Breast epithelium (tissue), 4 donors: ENCODE measurements at regions not wholly inside any gene's neighbourhood (a gene's known extent, or its start where the extent isn't known, plus 50 kb on each side); places are given as distances from the start of the nearest gene placed in this dataset.

Experiments used
- DNase-seq, 2 donors: peaks; one replicate each; pipeline ENCODE4 v3.0.0-alpha.2; 2019; ENCODE audit warnings: low spot score in 2 of 2
- H3K27ac ChIP-seq, 2 donors: fragments of 200-600 bp; sonication (generic) in 1 of 2; one replicate each; pipeline ENCODE4 v1.5.1; 2016 to 2019; ENCODE audit warnings: mild to moderate bottlenecking in 1 of 2
- H3K27me3 ChIP-seq, 2 donors: fragments of 200-600 bp; sonication (generic) in 1 of 2; one replicate each; pipeline versions ENCODE4 v1.5.1 to v1.6.0; 2017 to 2019; ENCODE audit warnings: control low read depth in 1 of 2, mild to moderate bottlenecking in 1 of 2
- H3K36me3 ChIP-seq: fragments of 200-600 bp; one replicate; pipeline ENCODE4 v1.5.1; 2019
- H3K4me1 ChIP-seq, 2 donors: fragments of 200-600 bp; sonication (generic); one replicate each; pipeline ENCODE4 v1.5.1; 2016 to 2019; ENCODE audit warnings: control low read depth in 1 of 2
- H3K4me3 ChIP-seq, 3 donors: fragments of 200-600 bp; sonication (generic); 1 replicate in 2 of 3; 2 replicates in 1 of 3; pipeline ENCODE4 v1.5.1; 2016 to 2019; ENCODE audit warnings: mild to moderate bottlenecking in 3 of 3, moderate library complexity in 2 of 3
- H3K9me3 ChIP-seq, 2 donors: fragments of 200-600 bp; sonication (generic) in 1 of 2; one replicate each; pipeline ENCODE4 v1.5.1; 2016 to 2019; ENCODE audit warnings: control low read depth in 1 of 2
- CTCF ChIP-seq, 3 donors: fragments of 450-650 bp; IDR thresholded peaks; one replicate each; pipeline ENCODE4 v1.5.1; 2016 to 2017; ENCODE audit warnings: antibody characterized with exemption in 3 of 3, mild to moderate bottlenecking in 3 of 3, moderate library complexity in 3 of 3
- POLR2A ChIP-seq: fragments of 450-650 bp; IDR thresholded peaks from one replicate; pipeline ENCODE4 v1.6.1; 2016; ENCODE audit warnings: antibody characterized with exemption, mild to moderate bottlenecking, moderate library complexity
- POLR2AphosphoS5 ChIP-seq, 3 donors: sonication (generic); formaldehyde crosslinking; IDR thresholded peaks; one replicate each; pipeline ENCODE4 v1.6.1; 2017; ENCODE audit warnings: antibody characterized with exemption in 3 of 3
- intact Hi-C: fragments of 100-400 bp; cut with DNase I; formaldehyde crosslinking; loops from one replicate; pipeline ENCODE4 v1.15.1; 2023; ENCODE audit warnings: low total_unique reads

- H3K4me3 ChIP-seq = no peak overlapping the region
- intact Hi-C loops = no loop called here
- no peak overlapping the region for H3K27ac ChIP-seq
- no peak for TF ChIP-seq CTCF (IDR thresholded peaks at IDR 0.05)
- no peak for TF ChIP-seq POLR2AphosphoS5 (IDR thresholded peaks at IDR 0.05)
- no peak for TF ChIP-seq POLR2A
- H3K27me3 ChIP-seq = no peaks in the 10 kb centered on the region
- H3K36me3 ChIP-seq = no peaks in the 10 kb centered on the region
- H3K4me1 ChIP-seq = no peaks in the 10 kb centered on the region
- H3K9me3 ChIP-seq = no peaks in the 10 kb centered on the region
- no peak for DNase-seq
These were observed 182.8 kb downstream of the ARL4A start for GRCh38 chr7:12870219-12870618.

- Histone ChIP-seq H3K27ac (no peak overlapping the region), H3K27me3 (no peaks in the 10 kb centered on the region), H3K36me3 (no peaks in the 10 kb centered on the region), H3K9me3 (no peaks in the 10 kb centered on the region), H3K4me1 (no peaks in the 10 kb centered on the region), H3K4me3 (no peak overlapping the region)
- intact Hi-C loops = no loop called here
- TF ChIP-seq POLR2AphosphoS5 (IDR thresholded peaks at IDR 0.05) (no peak), CTCF (IDR thresholded peaks at IDR 0.05) (no peak), POLR2A (no peak)
- DNase-seq = no peak
These were observed 185.1 kb downstream of the ARL4A start for GRCh38 chr7:12872487-12872886.

- no peak for DNase-seq
- Histone ChIP-seq H3K36me3 (no peaks in the 10 kb centered on the region), H3K9me3 (no peaks in the 10 kb centered on the region), H3K4me1 (no peaks in the 10 kb centered on the region), H3K4me3 (no peak overlapping the region), H3K27ac (no peak overlapping the region), H3K27me3 (no peaks in the 10 kb centered on the region)
- intact Hi-C loops = no loop called here
- no peak for TF ChIP-seq POLR2AphosphoS5 (IDR thresholded peaks at IDR 0.05)
- TF ChIP-seq POLR2A = no peak
These were observed 186.1 kb downstream of the ARL4A start for GRCh38 chr7:12873571-12873970.

- Histone ChIP-seq H3K27ac (no peak overlapping the region), H3K4me1 (no peaks in the 10 kb centered on the region)
- TF ChIP-seq POLR2A (no peak), POLR2AphosphoS5 (IDR thresholded peaks at IDR 0.05) (no peak), CTCF (IDR thresholded peaks at IDR 0.05) (no peak)
These were observed 191.7 kb downstream of the ARL4A start for GRCh38 chr7:12879139-12879538.

GRCh38 chr7:12881712-12882111 is 194.3 kb downstream of the ARL4A start:
- no peaks in the 10 kb centered on the region for H3K4me1 ChIP-seq
- no peak for DNase-seq
- no peaks in the 10 kb centered on the region for H3K9me3 ChIP-seq
- H3K27me3 ChIP-seq = no peaks in the 10 kb centered on the region
- no peak overlapping the region for H3K4me3 ChIP-seq
- H3K36me3 ChIP-seq = no peaks in the 10 kb centered on the region
- TF ChIP-seq CTCF (IDR thresholded peaks at IDR 0.05) (no peak), POLR2A (no peak), POLR2AphosphoS5 (IDR thresholded peaks at IDR 0.05) (no peak)
- H3K27ac ChIP-seq = no peak overlapping the region
- intact Hi-C loops = no loop called here

More at GRCh38 chr7:12879139-12879538, 191.7 kb downstream of the ARL4A start:
- Histone ChIP-seq H3K4me3 (no peak overlapping the region), H3K36me3 (no peaks in the 10 kb centered on the region), H3K27me3 (no peaks in the 10 kb centered on the region), H3K9me3 (no peaks in the 10 kb centered on the region)
- DNase-seq = no peak
- intact Hi-C loops = no loop called here

- Histone ChIP-seq H3K4me3 (no peak overlapping the region), H3K36me3 (no peaks in the 10 kb centered on the region), H3K4me1 (no peaks in the 10 kb centered on the region), H3K9me3 (no peaks in the 10 kb centered on the region), H3K27ac (no peak overlapping the region), H3K27me3 (no peaks in the 10 kb centered on the region)
- DNase-seq = no peak
- intact Hi-C loops = no loop called here
- TF ChIP-seq POLR2A (no peak), POLR2AphosphoS5 (IDR thresholded peaks at IDR 0.05) (no peak), CTCF (IDR thresholded peaks at IDR 0.05) (no peak)
These were observed 195.3 kb downstream of the ARL4A start for GRCh38 chr7:12882710-12883109.
